GM21390 (cell line): ENCODE measurements at regions not wholly inside any gene's neighbourhood (a gene's known extent, or its start where the extent isn't known, plus 50 kb on each side); places are given as distances from the start of the nearest gene placed in this dataset.

Experiments
- ATAC-seq: cut with Tn5 transposase; IDR thresholded peaks from one replicate; pipeline ENCODE4 v1.9.1; 2021; ENCODE audit not compliant: unreplicated experiment

- ATAC-seq = no peak
Observed at GRCh38 chr10:29141761-29142160, 147.1 kb upstream of the LYZL1 start.

- ATAC-seq = no peak
Observed at GRCh38 chr10:29142516-29143314, 146.2 kb upstream of the LYZL1 start.

DNA sequence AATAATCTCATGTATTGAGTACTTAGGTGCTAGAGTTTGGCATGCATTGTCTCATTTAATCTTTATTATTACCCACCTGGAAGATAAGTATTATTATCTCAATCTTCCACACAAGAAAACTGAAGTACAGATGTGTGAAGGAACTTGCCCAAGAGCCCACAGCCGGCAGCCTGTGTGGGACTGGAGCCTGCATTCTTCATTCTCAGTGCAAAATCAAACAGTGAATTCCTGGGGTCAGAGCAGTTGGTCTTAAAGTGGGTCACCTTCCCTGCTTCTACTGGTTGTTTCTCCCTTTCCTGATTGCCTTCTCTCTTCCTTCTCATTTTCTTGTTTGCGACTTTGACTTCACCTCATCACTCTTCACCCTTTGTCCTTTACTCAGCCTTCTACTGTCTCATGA is 144.7 kb upstream of the LYZL1 start:
- no peak for ATAC-seq

DNA sequence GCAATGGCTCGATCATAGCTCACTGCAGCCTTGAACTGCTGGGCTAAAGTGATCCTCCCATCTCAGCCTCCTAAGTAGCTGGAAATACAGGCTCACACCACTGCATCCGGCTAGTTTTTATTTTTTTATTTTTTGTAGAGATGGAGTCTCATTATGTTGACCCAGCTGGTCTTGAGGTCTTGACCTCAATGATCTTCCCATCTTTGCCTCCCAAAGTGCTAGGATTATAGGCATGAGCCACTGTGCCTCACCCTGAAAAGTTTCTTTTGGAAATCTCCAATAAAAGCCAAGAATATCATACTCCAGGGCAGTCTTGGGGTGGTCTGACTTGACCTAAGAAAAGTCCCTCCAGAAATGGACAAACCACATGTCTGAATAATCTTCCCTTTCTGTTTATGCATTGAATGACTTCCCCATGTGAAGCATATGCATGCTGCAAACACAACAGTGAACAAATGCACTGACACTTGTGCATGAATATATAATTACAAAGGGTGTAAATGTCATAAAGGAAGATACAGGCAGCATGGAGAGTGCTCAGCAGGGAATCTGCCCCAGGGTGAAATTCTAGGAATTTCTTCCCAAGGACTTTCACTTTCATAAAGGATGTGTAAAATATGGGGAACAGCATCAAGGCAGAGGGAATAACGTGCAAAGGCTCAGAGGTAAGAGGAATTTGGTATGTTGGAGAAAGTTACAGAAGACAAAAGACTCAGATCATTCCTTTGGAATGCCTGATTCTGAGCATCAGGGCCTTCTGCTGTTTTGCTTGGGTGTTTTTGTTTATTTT is 142.4 kb upstream of the LYZL1 start:
- ATAC-seq = no peak

- ATAC-seq = no peak
Observed at GRCh38 chr10:29150010-29150409, 138.9 kb upstream of the LYZL1 start.

GRCh38 chr10:29151005-29151404 is 137.9 kb upstream of the LYZL1 start:
- ATAC-seq = no peak

DNA sequence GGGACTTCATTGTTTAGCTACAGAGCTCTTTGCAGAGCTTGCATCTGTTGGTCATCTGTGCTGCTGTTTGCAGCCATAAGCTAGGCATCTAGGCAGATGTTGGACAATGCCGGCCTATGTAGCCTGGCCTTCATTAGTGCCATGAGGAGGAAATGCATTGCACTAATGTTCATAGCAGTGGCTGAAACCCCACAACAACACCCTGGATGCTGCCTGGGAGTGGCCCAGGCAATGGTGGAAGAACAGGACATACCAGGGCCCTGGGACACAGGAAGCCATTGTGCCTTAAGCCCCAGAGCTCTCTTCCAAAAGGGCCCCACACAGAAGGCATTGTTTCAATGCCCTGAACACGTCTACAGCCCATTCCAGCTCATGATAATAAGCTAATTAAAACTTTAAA is 131.5 kb upstream of the LYZL1 start:
- ATAC-seq = no peak

- no peak for ATAC-seq
Observed at GRCh38 chr10:29158066-29158465, 130.8 kb upstream of the LYZL1 start.

- no peak for ATAC-seq
Observed at GRCh38 chr10:29160150-29160617, 128.7 kb upstream of the LYZL1 start.

DNA sequence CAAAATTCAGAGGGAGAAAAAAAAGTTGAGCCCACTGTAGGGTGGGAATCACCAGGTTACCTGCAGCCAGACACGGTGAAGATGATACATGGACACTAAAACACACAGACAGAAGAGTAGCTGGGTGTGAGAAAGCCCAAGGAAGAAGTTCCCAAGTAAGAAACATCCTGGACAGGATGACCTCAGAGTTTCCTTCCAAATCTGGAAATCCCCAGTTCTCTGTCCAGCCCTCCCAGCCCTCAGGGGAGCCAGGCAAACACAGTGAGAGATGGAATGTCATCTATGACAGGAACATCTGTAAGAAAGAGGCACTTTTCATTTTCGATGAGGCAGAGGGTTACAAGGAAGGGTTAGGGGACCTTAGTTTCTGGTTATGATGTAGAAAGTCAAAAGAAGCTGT is 125.1 kb upstream of the LYZL1 start:
- no peak for ATAC-seq

- no peak for ATAC-seq
Observed at GRCh38 chr10:29166713-29167112, 122.2 kb upstream of the LYZL1 start.

DNA sequence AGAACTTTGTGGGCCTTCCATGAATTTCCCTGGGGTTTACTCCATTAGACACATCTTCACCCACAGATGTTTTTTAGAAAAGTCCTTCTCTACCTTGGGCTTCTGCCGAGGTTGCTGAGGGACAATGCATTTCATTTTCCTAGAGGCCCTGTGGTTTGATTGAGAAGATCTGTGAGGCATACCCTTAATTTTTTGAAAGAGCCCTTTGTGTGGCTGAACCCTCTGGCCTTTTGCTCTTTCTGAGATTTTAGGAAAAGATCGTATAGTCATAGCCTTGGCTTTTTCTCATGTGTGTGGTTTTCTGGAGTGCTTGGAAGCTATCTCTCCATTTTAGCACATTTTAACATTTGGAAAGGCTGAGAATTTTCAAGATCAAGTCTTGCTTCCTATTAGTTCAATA is 119.8 kb upstream of the LYZL1 start:
- ATAC-seq = no peak

- no peak for ATAC-seq
Observed at GRCh38 chr10:29171717-29172116, 117.2 kb upstream of the LYZL1 start.

GRCh38 chr10:29174389-29174788 is 114.5 kb upstream of the LYZL1 start:
- ATAC-seq = no peak

GRCh38 chr10:29176845-29177832 is 111.7 kb upstream of the LYZL1 start:
- ATAC-seq = no peak

DNA sequence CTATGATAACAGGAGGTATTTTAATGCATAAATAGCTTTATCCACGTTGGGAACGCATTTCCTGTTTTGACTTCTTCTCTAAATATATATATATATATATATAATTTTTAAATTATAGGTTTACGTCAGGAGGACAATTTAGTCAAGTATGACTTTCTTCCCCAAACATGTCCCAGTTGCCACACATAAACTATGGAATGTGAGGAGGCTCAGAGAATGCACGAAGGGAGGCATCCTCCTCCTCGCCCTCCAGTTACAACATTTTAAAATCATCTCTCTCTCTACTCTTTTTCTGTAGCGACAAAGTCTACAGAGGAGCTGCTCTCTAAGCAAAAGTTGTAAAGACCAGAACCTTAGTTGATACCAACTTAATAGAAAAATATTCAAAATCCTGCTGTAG is 106.9 kb upstream of the LYZL1 start:
- ATAC-seq = no peak

DNA sequence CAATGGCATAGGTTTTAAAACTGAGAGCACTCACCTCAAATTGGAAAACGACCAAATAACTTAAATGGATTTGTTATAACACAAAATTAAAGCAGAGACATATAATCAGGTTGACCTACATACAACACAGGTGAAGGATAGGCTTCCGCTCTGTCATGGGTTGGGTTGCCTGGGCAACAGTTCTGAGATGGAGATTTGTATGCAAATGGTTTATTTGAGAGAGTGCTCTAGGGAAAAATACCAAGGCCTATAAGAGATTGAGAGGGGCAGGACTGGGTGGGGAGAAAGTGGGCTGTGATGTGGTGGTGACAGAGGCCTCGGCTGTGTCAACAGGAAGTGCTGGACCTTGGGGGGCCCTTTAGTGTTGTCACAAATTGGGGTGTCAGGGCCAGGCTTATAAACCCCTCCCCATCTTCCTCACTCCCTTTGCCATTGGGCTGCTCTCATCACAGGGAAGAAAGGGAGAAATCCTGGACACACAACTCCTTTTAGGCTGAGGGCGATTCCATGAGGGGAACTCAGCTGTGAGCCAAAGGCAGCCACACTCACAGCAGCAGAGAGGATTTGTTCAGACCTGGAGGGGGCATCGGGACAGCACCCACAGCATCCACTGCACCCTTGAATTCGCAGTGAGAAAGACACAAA is 105.4 kb upstream of the LYZL1 start:
- no peak for ATAC-seq

DNA sequence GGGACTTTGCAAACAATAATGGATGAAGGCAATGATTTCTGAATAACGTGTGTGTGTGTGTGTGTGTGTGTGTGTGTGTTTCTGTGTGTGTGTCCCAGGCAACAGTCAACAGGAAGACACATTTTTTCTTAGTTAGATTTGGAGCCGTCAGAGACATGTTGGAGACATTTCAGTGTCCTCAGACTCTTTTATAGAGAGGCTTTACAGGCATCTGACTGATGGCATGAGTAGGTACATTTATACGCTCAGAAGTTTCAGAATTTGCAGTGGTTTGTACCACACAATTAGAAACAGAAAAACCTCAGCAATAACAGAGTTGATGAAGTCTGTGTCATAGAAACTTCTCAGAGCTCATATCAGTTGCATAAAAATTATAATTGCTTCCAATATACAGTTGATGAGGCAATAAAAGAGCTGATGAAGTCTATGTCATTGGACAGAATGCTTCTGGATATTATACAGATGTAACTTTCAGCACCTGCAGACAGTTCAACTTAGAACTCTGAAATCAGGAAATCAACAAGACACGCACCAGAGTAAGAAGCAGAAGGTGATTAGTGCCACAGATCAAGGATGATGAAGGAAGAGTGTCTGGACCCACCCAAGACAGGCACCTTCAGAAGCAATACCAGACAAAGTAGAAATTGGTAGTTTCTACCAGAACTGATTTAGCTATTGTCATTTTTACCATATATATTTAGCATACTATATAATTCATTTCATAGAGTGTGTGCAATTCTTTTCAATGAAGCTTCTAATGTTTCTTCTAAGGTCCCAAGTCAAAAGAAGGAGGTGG is 104.5 kb upstream of the LYZL1 start:
- no peak for ATAC-seq

DNA sequence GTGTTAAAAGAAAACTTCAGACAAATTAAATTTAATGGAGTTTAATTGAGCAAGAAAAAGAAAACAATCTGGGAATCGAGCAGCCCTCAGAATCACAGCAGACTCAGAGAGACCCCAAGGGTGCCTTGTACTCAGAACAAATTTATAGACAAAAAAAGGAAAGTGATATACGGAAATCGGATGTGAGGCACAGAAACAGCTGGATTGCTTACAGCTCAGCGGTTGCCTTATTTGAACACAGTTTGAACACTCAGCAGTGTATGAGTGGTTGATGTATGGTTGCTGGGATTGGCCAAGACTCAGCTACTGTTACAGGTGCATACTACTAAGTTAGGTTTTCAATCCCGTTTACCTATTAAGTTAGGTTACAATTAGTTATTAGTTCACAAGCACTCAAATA is 103.8 kb upstream of the LYZL1 start:
- ATAC-seq = no peak

DNA sequence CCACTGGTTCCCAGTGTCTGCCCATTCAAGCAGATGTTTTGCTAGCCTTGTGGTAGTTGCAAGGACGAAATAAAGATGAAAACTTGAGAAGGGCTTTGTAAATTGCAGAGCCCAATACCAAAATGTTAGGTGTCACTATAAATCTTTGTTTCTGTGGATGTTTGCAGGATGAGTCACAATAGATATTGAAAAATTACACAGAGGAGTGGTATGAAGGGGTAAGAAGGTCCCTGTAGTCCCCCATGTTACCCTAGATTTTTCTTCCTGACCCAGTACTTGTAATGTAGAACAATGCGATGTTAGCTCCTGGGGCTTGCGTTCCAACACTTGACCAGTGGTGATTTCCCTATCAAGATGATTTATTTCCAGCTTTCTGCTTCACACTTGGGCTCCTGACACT is 102.6 kb upstream of the LYZL1 start:
- ATAC-seq = no peak
